NB4 (cell line): ENCODE measurements at regions not wholly inside any gene's neighbourhood (a gene's known extent, or its start where the extent isn't known, plus 50 kb on each side); places are given as distances from the start of the nearest gene placed in this dataset.

Experiments
- DNase-seq: peaks from one replicate; pipeline ENCODE4 v3.0.0; 2010; ENCODE audit warnings: low read depth
- H3K4me3 ChIP-seq: one replicate; pipeline ENCODE4 v1.5.1; 2011; ENCODE audit warnings: mild to moderate bottlenecking, low read depth, low read length, moderate library complexity
- MYC ChIP-seq: IDR thresholded peaks from 2 replicates; pipeline ENCODE4 v1.6.1; 2011; ENCODE audit warnings: low read depth, low read length
- POLR2A ChIP-seq: IDR thresholded peaks from 2 replicates; pipeline ENCODE4 v1.6.1; 2011; ENCODE audit warnings: mild to moderate bottlenecking; ENCODE audit not compliant: insufficient read length; ENCODE audit errors: extremely low read depth
- TF ChIP-seq, protein P1 (sequence below): IDR thresholded peaks from one replicate; pipeline ENCODE4 v1.5.1; 2012; ENCODE audit warnings: low read depth, low read length
- TF ChIP-seq, protein P2 (sequence below): IDR thresholded peaks from 2 replicates; pipeline ENCODE4 v1.6.1; 2011; ENCODE audit warnings: low read depth, low read length

DNA sequence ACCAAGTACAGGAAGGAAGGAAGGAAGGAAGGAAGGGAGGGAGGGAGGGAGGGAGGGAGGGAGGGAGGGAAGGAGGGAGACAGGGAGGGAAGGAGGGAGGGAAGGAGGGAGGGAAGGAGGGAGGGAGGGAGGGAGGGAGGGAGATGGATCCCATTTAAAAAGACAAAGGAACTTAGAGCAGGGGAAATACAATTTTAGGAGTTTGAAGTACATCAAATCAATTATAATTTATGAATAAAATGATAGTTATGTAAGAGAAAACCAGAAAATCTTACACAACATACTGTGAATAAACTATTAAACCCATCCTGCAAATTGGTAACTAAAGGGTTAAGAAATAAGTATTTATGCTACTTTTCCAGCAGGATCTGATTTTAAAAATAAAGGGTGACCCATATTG is 475.9 kb downstream of the HDGFL1 start:
- no peak overlapping the region for H3K4me3 ChIP-seq
- no peak for DNase-seq
- TF ChIP-seq MYC (no peak), POLR2A (no peak)
- TF ChIP-seq, protein P1, sequence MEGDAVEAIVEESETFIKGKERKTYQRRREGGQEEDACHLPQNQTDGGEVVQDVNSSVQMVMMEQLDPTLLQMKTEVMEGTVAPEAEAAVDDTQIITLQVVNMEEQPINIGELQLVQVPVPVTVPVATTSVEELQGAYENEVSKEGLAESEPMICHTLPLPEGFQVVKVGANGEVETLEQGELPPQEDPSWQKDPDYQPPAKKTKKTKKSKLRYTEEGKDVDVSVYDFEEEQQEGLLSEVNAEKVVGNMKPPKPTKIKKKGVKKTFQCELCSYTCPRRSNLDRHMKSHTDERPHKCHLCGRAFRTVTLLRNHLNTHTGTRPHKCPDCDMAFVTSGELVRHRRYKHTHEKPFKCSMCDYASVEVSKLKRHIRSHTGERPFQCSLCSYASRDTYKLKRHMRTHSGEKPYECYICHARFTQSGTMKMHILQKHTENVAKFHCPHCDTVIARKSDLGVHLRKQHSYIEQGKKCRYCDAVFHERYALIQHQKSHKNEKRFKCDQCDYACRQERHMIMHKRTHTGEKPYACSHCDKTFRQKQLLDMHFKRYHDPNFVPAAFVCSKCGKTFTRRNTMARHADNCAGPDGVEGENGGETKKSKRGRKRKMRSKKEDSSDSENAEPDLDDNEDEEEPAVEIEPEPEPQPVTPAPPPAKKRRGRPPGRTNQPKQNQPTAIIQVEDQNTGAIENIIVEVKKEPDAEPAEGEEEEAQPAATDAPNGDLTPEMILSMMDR, result no peak
- TF ChIP-seq, protein P2, sequence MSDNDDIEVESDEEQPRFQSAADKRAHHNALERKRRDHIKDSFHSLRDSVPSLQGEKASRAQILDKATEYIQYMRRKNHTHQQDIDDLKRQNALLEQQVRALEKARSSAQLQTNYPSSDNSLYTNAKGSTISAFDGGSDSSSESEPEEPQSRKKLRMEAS, result no peak

DNA sequence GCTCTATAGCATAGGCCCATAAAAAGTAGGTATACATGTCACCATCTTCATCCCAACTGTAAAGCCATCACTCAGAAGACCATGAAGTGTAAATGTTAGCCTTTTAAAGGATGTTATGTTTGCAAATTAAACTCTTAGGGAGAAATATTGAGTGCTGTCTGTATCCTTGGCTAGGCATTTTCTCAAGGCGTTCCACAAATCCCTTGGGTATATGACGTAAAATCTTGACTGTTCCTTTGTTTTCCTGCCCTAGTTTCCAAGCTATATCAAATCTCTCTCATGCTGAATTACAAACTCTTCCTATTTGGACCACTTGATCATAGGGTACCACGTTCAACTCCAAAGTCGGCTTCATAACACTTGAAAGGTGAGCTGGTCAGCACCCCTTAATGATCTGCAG is 486.2 kb downstream of the HDGFL1 start:
- no peak overlapping the region for H3K4me3 ChIP-seq
- TF ChIP-seq, protein P2, result no peak
- TF ChIP-seq MYC (no peak), POLR2A (no peak)
- TF ChIP-seq, protein P1, result no peak
- DNase-seq, result no peak

DNA sequence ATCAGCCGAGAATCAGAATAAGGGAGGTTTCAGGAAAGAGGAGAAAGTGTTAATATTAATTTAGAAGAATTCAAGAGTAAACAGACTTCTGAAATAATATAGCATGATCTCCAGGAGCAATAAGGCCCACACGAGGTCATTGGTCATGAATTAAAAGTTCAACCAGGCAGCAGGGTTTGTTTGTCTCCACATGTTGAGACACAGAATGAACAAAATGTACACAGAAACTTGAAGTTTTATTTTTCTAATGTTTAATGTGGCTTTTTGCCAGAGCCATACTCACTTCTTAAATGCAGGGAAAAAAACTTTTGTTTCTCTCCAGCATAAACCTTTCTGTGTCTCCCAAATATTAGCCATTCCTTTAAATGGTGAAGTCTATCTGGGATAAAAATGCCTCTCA is 504.5 kb downstream of the HDGFL1 start:
- no peak for TF ChIP-seq MYC
- TF ChIP-seq, protein P2, result no peak
- no peak for TF ChIP-seq POLR2A
- TF ChIP-seq, protein P1, result no peak
- no peak overlapping the region for H3K4me3 ChIP-seq
- DNase-seq, result no peak

DNA sequence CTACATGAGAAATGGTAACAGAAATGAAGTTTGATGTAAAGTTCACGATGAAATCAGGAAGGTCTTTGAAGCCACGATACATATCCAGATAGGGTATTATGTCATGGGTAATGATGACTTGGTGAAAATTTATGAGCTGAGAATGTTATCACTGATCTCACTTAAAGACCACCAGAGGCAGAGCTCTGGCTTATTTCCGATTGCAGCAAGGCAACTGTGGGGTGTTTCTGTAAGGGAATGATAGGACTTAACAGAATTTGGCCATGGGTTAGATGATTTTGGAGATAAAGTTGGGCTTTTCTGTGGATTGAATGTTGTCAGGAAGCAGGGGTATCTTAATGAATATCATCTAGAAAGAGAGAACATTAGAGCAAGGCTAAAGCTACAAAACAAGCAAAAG is 508.4 kb downstream of the HDGFL1 start:
- no peak for DNase-seq
- no peak overlapping the region for H3K4me3 ChIP-seq
- no peak for TF ChIP-seq POLR2A
- TF ChIP-seq, protein P2, result no peak

DNA sequence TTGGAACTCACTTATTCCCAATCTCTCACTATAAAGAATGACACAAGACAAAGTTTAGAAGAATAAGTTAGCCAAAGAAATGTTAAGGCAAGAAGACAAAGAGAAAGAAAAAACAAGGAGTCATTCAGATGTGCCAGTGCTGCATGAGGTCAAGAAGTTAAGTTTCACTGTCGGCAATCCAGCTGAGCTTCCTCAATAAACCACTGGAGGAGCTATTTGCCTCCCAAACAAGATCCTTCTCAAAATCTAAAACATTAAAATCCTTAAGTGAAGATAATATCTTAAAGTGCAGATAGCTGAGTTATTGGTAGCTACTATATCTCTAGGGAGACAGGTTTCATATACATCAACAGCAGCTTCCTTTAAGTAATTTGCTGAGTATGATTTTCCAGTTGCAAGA is 512.3 kb downstream of the HDGFL1 start:
- TF ChIP-seq MYC, result no peak
- TF ChIP-seq, protein P2, result no peak
- H3K4me3 ChIP-seq, result no peak overlapping the region
- peak; percentile 4 for DNase-seq

DNA sequence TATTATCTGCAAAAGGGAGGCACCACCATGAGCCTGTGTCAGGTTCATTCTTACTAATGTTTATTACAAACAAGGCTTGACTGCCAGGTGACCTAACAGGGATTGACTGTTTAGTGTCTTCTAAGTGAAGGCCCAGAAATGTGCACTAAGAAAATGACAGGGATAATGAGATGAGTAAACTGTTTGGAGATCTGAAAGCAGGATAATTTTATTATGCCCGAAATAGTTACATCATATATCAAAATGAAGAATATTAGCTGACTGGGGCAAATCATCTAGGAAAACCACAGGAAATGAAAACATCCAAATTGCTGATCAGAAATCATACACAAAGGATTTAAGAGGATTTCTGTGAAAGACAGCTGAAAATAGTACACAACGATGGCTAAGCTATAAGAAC is 516.7 kb downstream of the HDGFL1 start:
- no peak for DNase-seq
- TF ChIP-seq, protein P2, result no peak
- TF ChIP-seq POLR2A, result no peak
- TF ChIP-seq, protein P1, result no peak
- TF ChIP-seq MYC, result no peak
- no peak overlapping the region for H3K4me3 ChIP-seq

DNA sequence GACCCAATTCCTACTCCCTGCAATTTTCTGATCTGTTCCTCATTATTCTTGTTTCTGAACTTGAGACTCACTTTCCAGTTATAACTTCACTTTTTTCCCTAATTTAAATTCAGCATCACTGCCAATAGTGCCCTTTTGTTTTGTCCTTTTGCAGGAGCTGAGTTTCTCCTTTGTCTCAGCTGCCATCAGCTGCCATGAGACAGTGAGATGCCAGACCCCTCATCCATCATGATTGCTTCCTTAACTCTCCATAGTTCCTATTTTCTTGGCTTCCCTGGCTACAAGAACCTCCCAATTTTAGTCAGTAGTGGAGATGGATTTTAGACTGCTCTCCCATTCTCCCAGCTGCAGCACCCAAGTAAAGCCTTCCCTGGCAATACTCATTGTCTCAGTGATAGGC is 518.1 kb downstream of the HDGFL1 start:
- TF ChIP-seq, protein P2, result no peak
- TF ChIP-seq, protein P1, result no peak
- TF ChIP-seq POLR2A (no peak), MYC (no peak)
- no peak overlapping the region for H3K4me3 ChIP-seq
- no peak for DNase-seq
